Sigmoid colon (tissue), 4 donors: ENCODE measurements at regions not wholly inside any gene's neighbourhood (a gene's known extent, or its start where the extent isn't known, plus 50 kb on each side); places are given as distances from the start of the nearest gene placed in this dataset.
"Not testable (repeated sequence)": the region's sequence is repeated elsewhere in the genome, so short reads cannot be mapped to it uniquely, and the experiment has no call there.

Experiments
- EP300 ChIP-seq, 4 donors: sonication (generic); formaldehyde crosslinking; IDR thresholded peaks; one replicate each; pipeline ENCODE4 v1.6.1; 2017; ENCODE audit warnings: antibody characterized with exemption in 4 of 4
- POLR2A ChIP-seq, 2 donors: fragments of 450-650 bp; IDR thresholded peaks; one replicate each; pipeline ENCODE4 v1.6.1; 2016; ENCODE audit warnings: antibody characterized with exemption in 2 of 2, mild to moderate bottlenecking in 2 of 2, moderate library complexity in 2 of 2
- POLR2AphosphoS5 ChIP-seq, 4 donors: sonication (generic); formaldehyde crosslinking; IDR thresholded peaks; one replicate each; pipeline ENCODE4 v1.6.1; 2017; ENCODE audit warnings: antibody characterized with exemption in 4 of 4
- TF ChIP-seq, protein P1 (sequence below), 4 experiments: fragments of 450-650 bp in 3 of 4; fragments of 200-600 bp in 1 of 4; IDR thresholded peaks; one replicate each; pipeline ENCODE4 v1.5.1; 2016 to 2019; ENCODE audit warnings: antibody characterized with exemption in 4 of 4, mild to moderate bottlenecking in 3 of 4, moderate library complexity in 2 of 4

DNA sequence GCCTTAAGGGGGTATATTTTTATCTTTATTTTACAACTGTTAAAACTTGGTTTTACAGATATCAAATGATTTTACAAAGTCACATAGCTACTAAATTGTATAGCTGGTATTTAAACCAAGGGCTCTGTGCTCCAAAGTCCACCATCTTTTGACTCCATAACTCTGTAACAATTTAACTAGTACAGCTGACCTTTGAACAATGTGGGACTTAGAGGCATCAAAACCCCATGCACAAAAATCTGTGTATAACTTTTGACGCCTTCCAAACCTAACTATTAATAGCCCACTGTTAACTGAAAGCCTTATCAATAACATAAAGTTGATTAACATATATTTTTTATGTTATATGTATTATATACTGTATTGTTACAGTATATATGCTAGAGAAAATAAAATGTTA lies 874.3 kb downstream of the KCNA4 start:
- not testable (repeated sequence) for TF ChIP-seq POLR2A, POLR2AphosphoS5, EP300 (IDR thresholded peaks at IDR 0.05)
- TF ChIP-seq, protein P1, sequence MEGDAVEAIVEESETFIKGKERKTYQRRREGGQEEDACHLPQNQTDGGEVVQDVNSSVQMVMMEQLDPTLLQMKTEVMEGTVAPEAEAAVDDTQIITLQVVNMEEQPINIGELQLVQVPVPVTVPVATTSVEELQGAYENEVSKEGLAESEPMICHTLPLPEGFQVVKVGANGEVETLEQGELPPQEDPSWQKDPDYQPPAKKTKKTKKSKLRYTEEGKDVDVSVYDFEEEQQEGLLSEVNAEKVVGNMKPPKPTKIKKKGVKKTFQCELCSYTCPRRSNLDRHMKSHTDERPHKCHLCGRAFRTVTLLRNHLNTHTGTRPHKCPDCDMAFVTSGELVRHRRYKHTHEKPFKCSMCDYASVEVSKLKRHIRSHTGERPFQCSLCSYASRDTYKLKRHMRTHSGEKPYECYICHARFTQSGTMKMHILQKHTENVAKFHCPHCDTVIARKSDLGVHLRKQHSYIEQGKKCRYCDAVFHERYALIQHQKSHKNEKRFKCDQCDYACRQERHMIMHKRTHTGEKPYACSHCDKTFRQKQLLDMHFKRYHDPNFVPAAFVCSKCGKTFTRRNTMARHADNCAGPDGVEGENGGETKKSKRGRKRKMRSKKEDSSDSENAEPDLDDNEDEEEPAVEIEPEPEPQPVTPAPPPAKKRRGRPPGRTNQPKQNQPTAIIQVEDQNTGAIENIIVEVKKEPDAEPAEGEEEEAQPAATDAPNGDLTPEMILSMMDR (IDR thresholded peaks at IDR 0.05) = not testable (repeated sequence)
